HG03103 (cell line): ENCODE measurements at regions not wholly inside any gene's neighbourhood (a gene's known extent, or its start where the extent isn't known, plus 50 kb on each side); places are given as distances from the start of the nearest gene placed in this dataset.
"Not testable (repeated sequence)": the region's sequence is repeated elsewhere in the genome, so short reads cannot be mapped to it uniquely, and the experiment has no call there.

Source experiments
- ATAC-seq: cut with Tn5 transposase; IDR thresholded peaks from one replicate; pipeline ENCODE4 v1.9.1; 2021; ENCODE audit warnings: low read depth; ENCODE audit not compliant: unreplicated experiment

GRCh38 chr14:87261621-87262020 lies 731.4 kb downstream of the GALC start:
- ATAC-seq, result no peak

GRCh38 chr14:87260460-87260859 lies 732.5 kb downstream of the GALC start:
- ATAC-seq, result no peak

- no peak for ATAC-seq
These were observed 735.6 kb downstream of the GALC start for GRCh38 chr14:87257421-87257820.

- no peak for ATAC-seq
These were observed 737.9 kb downstream of the GALC start for GRCh38 chr14:87255058-87255457.

GRCh38 chr14:87254331-87254874 lies 738.6 kb downstream of the GALC start:
- no peak for ATAC-seq

- ATAC-seq, result not testable (repeated sequence)
These were observed 739.2 kb downstream of the GALC start for GRCh38 chr14:87253791-87254190.

- no peak for ATAC-seq
These were observed 740.9 kb downstream of the GALC start for GRCh38 chr14:87252103-87252502.

GRCh38 chr14:87251011-87251410 lies 742.0 kb downstream of the GALC start:
- ATAC-seq, result no peak

GRCh38 chr14:87241018-87241768 lies 751.8 kb downstream of the GALC start:
- no peak for ATAC-seq

- ATAC-seq, result not testable (repeated sequence)
These were observed 752.7 kb downstream of the GALC start for GRCh38 chr14:87240319-87240718.

GRCh38 chr14:87233806-87234384 lies 759.1 kb downstream of the GALC start:
- no peak for ATAC-seq

GRCh38 chr14:87233266-87233665 lies 759.7 kb downstream of the GALC start:
- no peak for ATAC-seq

GRCh38 chr14:87231336-87232026 lies 761.5 kb downstream of the GALC start:
- no peak for ATAC-seq

- no peak for ATAC-seq
These were observed 762.3 kb downstream of the GALC start for GRCh38 chr14:87230726-87231125.

GRCh38 chr14:87229131-87229530 lies 763.9 kb downstream of the GALC start:
- ATAC-seq, result no peak

GRCh38 chr14:87217023-87217422 lies 776.0 kb downstream of the GALC start:
- ATAC-seq, result no peak

GRCh38 chr14:87214558-87214957 lies 778.4 kb downstream of the GALC start:
- no peak for ATAC-seq

- ATAC-seq, result no peak
These were observed 785.2 kb downstream of the GALC start for GRCh38 chr14:87207756-87208155.

- no peak for ATAC-seq
These were observed 787.2 kb downstream of the GALC start for GRCh38 chr14:87205811-87206210.

- ATAC-seq, result no peak
These were observed 789.6 kb downstream of the GALC start for GRCh38 chr14:87203346-87203745.

- ATAC-seq, result no peak
These were observed 793.6 kb downstream of the GALC start for GRCh38 chr14:87199381-87199780.
